D341Med (cell line): ENCODE measurements at regions not wholly inside any gene's neighbourhood (a gene's known extent, or its start where the extent isn't known, plus 50 kb on each side); places are given as distances from the start of the nearest gene placed in this dataset.
"Not testable (repeated sequence)": the region's sequence is repeated elsewhere in the genome, so short reads cannot be mapped to it uniquely, and the experiment has no call there.

ENCODE experiments used
- DNase-seq: peaks from one replicate; pipeline ENCODE4 v3.0.0; 2012; ENCODE audit warnings: low spot score

DNA sequence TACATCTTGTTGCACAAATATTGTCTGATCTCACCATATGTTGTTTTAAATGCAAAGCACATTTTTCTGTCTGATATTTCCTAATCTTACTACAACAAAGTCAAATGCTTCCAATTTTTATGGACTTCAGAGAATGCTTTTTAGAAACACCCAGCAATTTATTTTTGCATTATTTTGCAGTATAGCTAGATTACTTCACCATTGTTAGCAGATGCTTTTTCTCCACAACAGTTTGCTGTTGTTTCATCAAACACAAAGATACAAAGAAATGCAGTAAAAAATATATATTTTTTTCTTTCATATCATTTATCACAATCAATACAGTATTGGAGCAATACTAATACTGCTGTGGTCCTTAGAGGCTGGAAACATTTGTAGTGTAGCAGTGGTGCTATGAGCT lies 674.4 kb downstream of the TMTC2 start:
- no peak for DNase-seq

DNA sequence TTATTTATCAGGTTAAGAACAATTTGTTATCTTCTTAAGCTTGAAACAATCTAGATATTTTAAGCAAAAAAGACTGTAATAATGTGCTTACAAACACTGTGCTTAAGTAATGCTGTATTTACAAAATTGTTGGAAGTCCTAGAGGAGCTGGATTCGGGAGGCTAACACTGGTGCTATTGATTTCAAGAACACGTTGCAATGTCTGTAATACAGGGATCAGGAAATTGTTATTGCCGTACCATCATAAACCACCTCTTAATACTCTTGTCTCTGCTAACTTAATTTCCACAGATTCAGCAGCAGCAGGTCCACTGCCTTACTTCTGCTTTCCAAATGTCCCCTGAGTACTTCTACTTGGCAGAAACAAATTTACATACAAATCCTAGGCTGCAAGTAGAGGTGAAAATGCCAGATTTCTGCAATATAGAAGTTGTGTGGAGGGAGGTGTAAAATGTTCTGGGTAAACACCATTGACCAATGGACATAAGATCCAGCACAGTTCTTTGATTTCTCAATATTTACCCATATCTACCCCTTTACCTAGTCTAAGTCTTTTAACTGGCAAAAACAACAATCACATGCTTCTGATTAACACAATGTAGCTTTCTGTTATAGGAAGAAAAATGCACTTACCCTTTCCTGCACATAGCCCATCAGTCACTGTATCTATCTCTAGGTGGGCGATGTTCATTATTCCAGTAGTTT lies 663.4 kb downstream of the TMTC2 start:
- no peak for DNase-seq

DNA sequence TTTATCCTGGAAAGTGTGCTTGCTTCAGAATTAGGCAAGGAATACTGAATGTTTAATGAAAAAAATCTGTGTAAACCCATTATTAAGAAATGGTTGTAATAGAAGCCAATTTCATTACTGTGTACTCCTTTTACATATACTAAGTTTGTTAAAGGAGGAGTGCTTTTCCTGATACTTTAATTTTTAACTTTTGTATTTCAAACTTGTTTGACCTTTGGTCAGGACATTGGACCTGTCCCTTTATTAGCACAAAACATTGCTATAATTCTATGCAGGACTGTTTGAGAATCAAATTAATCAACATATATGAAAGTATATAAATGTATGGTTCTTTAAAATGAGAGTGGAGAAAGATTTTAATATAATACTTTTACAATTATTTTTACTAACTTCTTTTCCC lies 659.6 kb downstream of the TMTC2 start:
- DNase-seq, result no peak

DNA sequence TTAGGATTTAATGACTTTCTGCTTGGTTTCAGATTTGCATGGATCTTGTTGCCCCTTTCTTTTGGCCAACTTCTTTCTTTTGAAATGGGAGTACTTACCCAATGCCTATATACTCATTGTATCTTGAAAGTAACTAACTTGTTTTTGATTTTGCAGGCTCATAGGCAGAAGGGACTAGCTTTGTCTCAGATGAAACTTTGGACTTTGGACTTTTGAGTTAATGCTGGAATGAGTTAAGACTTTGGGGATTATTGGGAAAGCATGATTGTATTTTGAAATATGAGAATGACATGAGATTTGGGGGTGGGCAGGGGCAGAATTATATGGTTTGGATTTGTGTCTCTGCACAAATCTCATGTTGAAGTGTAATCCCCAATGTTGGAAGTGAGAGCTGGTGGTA lies 657.1 kb downstream of the TMTC2 start:
- no peak for DNase-seq

DNA sequence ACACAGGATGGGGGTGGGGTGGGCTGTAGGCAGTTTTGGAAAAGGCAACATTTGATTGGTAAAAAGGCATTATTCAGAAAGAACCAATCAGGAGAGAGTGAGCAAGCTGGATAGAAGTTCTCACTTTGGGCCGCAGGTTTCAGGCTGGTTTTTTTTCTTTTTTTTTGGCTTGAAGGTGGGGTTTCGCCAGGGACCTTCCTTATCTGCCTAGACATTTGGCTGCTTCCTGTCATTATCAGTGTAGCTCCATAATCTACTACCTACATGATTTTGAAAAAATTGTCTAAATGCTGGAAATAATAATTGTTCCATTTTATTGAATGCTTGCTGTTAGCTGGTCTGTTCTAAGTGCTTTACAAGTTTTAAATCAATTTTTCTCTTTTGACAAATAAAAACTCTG lies 649.0 kb downstream of the TMTC2 start:
- DNase-seq, result no peak

DNA sequence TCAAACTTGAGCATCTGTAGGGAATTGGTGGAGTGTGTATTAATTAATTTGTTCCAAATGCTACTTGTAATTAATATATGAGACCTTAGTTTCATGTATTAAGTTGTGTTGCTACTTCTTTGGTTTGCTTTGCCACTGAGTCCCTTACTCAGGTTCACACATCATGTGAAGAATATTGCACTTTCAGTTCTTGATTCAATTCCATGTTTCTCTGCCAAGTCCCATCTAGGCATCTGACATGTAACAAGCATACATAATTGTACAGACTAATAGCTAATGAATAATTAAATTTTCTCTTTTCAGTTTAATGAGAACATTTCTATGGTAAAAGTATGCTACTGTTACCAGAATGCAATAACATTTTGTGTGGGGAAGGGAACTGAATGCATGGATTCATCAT lies 640.0 kb downstream of the TMTC2 start:
- no peak for DNase-seq

DNA sequence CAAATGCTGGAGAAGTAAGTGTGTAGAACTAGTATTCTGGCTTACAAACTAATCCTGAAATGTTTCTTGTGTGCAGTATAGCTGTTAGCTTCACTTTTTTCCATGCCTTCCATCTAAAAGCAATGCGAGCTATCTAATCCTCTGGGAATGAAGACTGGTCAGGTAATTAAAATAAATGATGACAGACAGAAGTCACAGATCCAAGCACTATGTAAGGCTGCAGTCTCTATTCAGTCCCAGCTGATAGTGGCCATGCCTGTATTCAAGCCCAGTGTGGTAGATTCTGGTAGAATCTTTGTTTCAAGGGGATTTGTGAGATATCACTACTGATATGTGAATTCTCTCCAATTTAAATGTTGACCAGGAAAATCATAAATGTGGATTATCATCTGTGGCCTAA lies 637.2 kb downstream of the TMTC2 start:
- DNase-seq, result no peak

DNA sequence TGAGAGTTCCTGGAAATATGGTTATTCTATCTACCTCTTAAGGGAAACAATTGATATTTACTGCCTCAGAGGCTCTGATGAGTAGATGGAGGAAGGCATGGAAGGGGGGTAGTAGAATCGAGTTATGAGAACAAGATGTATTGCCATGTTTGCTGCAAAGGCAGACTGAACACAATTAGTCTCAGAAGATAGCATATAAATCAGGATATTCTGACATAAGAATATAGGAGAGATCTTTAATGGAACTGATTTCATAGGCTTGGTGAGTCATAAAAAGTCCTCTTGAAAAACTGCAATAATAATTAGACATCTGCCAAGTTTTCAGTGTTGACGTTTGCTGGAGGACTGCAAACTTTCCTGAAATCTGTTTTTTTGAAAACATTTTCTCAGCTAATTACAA lies 636.1 kb downstream of the TMTC2 start:
- DNase-seq, result no peak

DNA sequence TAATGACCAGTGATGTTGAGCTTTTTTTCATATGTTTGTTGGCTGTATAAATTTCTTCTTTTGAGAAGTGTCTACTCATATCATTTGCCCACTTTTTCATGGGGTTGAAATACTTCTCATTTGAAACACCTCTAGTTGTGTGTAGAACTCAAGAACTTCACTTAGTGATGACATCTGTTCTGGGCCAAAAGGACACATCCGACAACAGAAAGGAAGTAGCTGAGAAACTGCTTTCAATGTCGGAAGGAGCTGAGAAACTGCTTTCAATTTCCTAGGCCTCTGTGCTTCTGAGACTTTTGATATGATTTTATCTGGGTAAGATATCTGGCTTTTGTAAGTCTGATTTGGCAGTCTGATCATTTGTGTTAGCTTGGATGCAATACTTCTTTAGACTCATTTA lies 635.3 kb downstream of the TMTC2 start:
- DNase-seq, result no peak

DNA sequence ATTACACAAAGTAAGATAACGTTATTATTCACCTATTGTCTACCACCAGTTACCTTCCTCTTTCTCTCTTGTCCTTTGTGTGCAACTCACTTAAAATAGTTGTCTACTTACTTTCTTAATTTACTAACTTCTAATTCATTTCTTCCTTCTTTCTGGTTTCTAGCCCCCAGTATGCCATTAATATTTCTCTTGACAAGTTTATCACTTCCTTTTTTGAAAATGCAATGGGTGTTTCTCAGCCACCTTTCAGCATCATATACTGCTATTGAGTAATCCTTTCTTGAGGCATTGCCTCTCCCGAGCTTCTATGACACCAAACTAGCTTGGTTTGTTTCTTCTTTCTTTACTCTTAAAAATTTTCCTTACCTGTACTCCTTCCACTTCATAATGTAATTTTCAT lies 633.6 kb downstream of the TMTC2 start:
- DNase-seq, result no peak

DNA sequence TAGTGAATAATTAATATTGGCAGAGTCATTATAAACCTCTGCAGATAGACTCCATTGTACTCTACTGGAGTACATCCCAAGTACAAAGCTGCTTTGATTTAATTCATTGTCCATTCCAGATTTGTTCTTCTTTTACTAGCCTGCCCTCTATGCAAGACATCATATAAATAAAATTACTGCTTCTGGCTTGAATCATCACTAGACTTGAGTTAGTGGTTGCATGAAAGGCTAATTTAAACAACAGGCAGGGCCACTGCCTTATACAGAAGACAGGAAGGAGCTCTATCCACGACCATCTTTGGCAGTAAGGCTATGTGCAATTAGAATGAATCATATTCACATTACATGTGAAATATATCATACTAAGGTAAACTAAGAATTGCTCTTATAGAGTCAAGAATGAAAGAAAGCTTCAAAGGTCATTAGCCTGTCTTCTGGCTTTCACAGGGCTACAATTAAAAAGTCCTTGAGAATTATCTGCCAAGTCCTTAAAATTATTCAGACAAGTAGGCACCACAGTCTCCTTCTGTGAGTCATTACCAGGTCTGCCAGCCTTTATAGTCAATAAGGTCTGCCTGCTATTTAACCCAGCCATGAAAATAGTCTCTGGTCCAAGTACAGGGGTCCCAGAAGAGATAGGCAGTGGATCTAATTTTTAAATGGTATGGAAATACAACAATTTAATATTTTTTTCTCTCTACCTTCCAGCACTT lies 631.8 kb downstream of the TMTC2 start:
- no peak for DNase-seq

DNA sequence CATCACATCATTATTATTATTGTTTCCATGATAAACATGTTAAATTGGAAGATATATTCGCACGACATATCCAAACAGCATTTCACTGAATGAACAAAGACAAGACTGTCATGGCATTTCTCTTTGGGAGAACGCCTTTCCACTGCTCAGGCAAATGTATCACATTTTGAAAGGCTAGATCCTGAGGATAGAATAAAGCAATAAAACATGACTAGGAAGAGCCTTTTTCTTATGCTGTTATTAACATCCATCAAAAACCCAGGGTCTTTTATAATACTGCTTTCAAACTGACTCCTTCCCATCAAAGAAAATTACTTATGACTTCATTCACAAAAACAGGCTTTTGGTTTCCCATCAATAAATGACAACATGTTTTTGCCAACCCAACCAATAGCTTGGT lies 630.9 kb downstream of the TMTC2 start:
- DNase-seq, result no peak

DNA sequence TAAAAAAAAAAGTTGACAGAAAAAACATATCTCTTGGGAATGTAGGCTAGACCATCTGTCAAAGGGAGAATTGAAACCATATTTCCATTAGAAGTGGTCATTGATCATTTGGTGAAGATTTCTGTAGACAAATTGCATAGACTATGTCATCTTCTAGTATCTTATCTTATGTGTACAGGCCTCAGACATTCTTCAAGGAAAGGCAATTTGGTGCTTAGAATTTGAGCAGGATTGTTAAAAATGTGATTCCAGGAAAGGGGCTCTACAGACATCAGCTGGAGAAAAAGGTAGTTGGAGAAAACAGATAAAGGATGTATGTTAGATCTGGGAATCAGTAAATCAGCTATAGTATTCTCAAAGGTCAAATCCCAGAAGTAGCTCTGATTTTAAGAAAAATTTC lies 627.1 kb downstream of the TMTC2 start:
- DNase-seq, result no peak

DNA sequence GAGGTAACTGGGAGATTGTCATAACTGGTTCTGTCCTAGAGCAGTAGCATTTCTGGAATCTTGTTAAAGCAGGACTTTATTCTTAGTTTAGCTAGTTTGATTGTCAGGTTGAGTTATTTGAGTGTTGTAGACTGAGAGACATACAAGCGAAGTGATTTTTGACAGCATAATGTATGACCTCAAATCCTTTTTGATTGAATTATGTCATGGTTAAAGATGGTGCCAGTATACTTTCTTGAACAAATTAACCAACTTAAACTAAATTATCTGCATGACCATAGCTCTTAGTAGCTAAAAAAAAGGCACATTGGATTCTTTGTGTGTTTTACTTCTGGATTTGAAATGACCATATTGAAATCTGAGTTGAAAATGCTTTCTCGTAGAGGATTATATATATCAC lies 626.6 kb downstream of the TMTC2 start:
- no peak for DNase-seq

DNA sequence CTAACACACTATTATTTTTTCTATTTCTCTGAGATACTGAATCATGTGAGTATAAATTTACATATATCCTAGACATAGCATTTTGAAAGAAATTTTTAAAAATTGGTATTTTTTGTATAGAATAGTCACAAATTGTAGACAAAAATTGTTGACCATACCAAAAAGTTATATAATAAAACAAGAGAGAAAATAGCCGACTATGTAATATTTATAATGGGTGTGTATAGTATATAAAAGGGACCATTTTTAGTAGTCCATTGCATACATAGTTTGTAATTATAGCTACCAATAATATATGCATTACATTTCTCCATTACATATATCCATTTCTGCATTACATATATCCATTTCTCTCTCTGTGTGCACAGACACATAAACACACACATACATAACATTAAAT lies 590.2 kb downstream of the TMTC2 start:
- DNase-seq, result no peak

DNA sequence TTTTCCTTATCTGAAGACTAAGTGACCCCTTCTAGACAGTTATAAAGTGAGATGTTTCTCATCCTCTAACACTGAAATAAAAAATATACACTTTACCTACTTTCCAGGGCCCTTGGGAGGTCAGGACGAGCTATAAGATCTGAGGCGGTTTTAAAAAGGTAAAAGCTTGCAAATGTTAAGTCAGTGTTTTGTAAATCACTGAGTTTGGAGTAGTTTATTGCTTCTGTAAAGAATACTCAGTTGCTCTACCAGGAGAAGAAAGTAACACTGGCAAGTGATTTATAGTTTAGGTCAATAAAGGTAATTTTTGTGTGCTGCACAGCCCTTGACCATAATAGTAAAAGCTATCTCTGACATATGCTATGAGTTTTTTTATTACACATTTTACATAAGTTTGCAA lies 584.5 kb downstream of the TMTC2 start:
- no peak for DNase-seq

DNA sequence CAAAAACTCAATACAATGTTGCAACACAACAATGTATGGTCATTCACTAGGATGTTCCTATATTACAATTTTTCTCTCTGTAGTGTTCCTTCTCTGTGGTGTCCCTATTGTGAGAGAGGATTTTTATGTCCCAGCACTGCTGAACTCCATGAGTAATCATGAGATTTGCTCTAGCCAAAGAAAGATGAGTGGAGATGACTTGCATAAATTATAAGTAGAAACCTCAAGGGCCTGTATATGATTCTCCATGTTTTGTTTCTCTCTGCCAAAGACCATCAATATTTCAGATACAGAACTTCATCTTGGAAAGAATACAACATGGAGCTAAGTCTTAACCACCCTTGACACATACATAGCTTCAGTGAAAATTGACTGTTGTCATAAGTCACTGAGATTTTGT lies 579.1 kb downstream of the TMTC2 start:
- DNase-seq, result no peak

DNA sequence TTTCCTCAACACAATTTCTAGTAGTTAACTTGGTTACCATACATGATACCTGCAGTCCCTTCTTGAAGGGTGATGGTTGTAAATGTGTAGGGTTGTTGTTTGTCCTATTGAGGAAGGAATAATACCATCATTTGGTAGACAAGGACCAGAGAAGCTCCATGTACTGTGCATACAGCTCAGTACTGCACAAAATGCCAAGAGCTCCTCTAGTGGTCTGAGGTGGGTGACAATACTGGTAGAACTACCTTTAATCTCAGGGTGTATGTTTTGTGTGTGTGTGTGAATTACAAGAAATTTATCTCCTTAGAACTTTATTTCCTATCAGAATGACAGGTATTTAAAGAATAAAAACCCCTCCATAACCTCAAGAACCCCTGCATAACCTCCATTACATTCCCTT lies 575.3 kb downstream of the TMTC2 start:
- no peak for DNase-seq

DNA sequence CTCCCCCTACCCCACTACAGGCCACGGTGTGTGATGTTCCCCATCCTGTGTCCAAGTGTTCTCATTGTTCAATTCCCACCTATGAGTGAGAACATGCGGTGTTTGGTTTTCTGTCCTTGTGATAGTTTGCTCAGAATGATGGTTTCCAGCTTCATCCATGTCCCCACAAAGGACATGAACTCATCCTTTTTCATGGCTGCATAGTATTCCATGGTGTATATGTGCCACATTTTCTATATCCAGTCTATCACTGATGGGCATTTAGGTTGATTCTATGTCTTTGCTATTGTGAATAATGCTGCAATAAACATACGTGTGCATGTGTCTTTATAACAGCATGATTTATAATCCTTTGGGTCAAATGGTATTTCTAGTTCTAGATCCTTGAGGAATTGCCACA lies 573.4 kb downstream of the TMTC2 start:
- not testable (repeated sequence) for DNase-seq

DNA sequence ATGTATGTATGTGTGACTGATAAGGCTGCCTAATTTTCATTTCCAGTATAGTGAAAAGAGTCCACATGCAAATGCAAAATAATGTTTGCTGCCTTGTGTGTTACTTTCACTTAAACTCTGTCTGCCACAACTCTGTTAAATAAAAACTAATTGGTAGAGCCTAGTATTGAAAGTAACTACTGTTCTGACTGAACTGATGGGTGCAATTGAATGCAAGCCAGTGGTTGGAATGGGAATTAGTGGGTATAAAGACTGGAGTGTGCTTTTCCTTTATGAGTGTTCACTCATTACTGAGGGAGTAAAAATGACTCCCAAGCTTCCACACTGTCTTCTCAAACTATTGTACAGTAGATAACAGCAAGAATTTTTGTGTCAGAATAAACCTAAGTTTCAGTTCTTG lies 571.0 kb downstream of the TMTC2 start:
- DNase-seq, result no peak

DNA sequence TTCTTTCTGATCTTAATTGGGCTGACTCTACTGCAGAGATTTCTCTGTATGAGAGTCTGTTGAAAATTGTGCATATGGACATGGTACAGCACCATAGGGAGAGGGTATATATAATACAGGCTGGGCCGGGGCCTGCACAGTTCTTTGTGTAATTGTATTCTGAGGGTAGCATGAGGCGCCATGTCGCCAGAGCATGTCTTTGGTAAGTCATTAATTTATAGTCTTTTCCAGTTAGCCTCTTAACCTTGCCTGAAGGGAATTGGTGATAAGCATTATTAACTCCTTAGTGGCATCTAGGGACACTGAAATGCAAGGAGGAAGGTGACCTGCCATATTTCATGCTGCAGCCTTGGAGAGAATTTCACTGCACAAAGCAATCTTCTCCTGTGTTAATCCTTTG lies 569.9 kb downstream of the TMTC2 start:
- no peak for DNase-seq

DNA sequence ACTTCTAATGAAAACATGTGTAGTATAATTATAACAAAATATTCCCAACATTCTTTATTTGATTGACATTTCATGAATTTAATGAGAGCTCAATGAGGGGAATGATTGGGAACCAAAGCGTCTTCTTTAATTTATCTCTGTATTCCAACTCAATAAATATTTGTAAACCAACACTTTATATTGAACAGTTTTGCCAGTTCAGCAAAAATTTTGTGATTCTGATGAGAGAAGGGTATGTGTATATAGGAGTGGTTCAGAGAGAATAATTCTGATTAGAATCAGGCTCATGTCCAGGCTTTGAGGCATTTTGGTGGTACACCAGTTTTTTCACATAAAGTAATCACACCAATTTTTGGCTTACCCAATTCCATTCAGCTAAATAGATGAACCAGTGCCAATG lies 564.2 kb downstream of the TMTC2 start:
- DNase-seq, result no peak

DNA sequence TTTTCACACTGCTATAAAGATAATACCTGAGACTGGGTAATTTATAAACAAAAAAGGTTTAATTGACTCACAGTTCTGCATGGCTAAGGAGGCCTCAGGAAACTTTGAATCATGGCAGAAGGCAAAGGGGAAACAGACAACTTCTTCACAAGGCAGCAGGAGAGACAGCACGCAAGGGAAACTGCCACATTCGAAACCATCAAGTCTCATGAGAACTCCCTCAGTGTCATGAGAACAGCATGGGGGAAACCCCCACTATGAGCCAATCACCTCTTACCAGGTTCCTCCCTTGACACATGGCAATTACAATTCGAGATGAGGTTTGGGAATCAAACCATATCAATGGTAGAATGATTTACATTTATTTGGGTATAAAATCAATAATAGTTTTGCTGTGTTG lies 558.5 kb downstream of the TMTC2 start:
- DNase-seq, result no peak

DNA sequence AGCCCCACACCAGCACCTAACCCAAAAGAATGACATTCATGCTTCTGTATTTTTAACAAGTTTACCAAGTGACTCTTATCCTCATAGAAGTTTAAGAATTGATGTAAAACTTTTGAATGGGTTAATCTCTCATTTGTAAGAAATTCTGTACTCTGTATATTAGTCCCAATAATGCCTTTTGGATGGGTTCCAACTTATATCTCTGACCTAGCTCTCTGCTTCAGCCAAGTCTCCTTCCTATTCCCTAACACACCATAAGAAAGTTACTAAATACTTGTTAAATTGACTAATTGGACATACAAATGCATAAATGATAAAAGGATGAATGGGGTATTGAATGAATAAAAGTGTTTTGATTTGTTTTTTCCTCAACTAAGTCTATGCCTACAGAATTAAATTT lies 557.3 kb downstream of the TMTC2 start:
- no peak for DNase-seq
